ENCODE measurements at regions not wholly inside any gene's neighbourhood (a gene's known extent, or its start where the extent isn't known, plus 50 kb on each side); places are given as distances from the start of the nearest gene placed in this dataset.

DNA sequence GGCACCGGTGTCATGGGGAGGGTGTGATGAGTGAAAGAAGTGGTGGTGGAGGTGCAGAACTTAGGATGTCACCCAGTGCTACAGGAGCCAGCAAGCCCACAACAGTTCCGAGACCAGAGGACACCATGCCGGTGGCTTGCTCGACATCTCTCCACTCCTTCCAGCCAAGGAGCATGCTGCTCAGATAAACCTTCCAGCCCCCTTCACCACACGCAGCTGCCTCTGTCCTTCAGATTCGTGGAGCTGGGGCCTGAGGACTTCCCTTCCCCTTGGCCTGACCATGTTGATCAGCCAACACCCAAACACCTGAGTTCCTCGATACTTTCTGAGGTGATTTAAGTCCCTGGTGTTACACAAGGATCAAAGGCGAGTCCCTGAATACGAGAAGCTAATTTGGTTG lies 188.8 kb upstream of the FOXF1 start:
- TF ChIP-seq MAFK (IDR thresholded peaks at IDR 0.05; ENCODE audit: partially characterized antibody) (no peak), ZFP36 (IDR thresholded peaks at IDR 0.05; ENCODE audit: borderline replicate concordance, partially characterized antibody) (no peak), POLR2A (IDR thresholded peaks at IDR 0.05; ENCODE audit: low read length) (no peak), POLR2AphosphoS2 (conservative IDR thresholded peaks at IDR 0.05; ENCODE audit: low read length) (no peak), EP300 (IDR thresholded peaks at IDR 0.05) (no peak), MYC (IDR thresholded peaks at IDR 0.05; ENCODE audit: borderline replicate concordance, low read length) (no peak), GATA3 (IDR thresholded peaks at IDR 0.05; ENCODE audit: borderline replicate concordance) (no peak), HEYL (CRISPR knock-in tag; IDR thresholded peaks at IDR 0.05) (no peak), BHLHE40 (IDR thresholded peaks at IDR 0.05; ENCODE audit: low read depth, low read length) (no peak)
- TF ChIP-seq, protein P1, sequence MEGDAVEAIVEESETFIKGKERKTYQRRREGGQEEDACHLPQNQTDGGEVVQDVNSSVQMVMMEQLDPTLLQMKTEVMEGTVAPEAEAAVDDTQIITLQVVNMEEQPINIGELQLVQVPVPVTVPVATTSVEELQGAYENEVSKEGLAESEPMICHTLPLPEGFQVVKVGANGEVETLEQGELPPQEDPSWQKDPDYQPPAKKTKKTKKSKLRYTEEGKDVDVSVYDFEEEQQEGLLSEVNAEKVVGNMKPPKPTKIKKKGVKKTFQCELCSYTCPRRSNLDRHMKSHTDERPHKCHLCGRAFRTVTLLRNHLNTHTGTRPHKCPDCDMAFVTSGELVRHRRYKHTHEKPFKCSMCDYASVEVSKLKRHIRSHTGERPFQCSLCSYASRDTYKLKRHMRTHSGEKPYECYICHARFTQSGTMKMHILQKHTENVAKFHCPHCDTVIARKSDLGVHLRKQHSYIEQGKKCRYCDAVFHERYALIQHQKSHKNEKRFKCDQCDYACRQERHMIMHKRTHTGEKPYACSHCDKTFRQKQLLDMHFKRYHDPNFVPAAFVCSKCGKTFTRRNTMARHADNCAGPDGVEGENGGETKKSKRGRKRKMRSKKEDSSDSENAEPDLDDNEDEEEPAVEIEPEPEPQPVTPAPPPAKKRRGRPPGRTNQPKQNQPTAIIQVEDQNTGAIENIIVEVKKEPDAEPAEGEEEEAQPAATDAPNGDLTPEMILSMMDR (IDR thresholded peaks at IDR 0.05), result no peak
- TF ChIP-seq, protein P2, sequence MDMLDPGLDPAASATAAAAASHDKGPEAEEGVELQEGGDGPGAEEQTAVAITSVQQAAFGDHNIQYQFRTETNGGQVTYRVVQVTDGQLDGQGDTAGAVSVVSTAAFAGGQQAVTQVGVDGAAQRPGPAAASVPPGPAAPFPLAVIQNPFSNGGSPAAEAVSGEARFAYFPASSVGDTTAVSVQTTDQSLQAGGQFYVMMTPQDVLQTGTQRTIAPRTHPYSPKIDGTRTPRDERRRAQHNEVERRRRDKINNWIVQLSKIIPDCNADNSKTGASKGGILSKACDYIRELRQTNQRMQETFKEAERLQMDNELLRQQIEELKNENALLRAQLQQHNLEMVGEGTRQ (IDR thresholded peaks at IDR 0.05), result no peak
- TF ChIP-seq, protein P3, sequence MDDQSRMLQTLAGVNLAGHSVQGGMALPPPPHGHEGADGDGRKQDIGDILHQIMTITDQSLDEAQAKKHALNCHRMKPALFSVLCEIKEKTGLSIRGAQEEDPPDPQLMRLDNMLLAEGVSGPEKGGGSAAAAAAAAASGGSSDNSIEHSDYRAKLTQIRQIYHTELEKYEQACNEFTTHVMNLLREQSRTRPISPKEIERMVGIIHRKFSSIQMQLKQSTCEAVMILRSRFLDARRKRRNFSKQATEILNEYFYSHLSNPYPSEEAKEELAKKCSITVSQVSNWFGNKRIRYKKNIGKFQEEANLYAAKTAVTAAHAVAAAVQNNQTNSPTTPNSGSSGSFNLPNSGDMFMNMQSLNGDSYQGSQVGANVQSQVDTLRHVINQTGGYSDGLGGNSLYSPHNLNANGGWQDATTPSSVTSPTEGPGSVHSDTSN (IDR thresholded peaks at IDR 0.05), result no peak
- TF ChIP-seq, protein P4, sequence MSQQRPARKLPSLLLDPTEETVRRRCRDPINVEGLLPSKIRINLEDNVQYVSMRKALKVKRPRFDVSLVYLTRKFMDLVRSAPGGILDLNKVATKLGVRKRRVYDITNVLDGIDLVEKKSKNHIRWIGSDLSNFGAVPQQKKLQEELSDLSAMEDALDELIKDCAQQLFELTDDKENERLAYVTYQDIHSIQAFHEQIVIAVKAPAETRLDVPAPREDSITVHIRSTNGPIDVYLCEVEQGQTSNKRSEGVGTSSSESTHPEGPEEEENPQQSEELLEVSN (IDR thresholded peaks at IDR 0.05; ENCODE audit: borderline replicate concordance, low read depth), result no peak
- TF ChIP-seq, protein P5, sequence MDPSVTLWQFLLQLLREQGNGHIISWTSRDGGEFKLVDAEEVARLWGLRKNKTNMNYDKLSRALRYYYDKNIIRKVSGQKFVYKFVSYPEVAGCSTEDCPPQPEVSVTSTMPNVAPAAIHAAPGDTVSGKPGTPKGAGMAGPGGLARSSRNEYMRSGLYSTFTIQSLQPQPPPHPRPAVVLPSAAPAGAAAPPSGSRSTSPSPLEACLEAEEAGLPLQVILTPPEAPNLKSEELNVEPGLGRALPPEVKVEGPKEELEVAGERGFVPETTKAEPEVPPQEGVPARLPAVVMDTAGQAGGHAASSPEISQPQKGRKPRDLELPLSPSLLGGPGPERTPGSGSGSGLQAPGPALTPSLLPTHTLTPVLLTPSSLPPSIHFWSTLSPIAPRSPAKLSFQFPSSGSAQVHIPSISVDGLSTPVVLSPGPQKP (IDR thresholded peaks at IDR 0.05; ENCODE audit: low read depth, low read length), result no peak

Data from A549 (cell line).